ENCODE measurements at regions not wholly inside any gene's neighbourhood (a gene's known extent, or its start where the extent isn't known, plus 50 kb on each side); places are given as distances from the start of the nearest gene placed in this dataset.
A peak's percentile ranks its signal among the peaks of the same experiment; 100 is the strongest.
"Not testable (repeated sequence)": the region's sequence is repeated elsewhere in the genome, so short reads cannot be mapped to it uniquely, and the experiment has no call there.

DNA sequence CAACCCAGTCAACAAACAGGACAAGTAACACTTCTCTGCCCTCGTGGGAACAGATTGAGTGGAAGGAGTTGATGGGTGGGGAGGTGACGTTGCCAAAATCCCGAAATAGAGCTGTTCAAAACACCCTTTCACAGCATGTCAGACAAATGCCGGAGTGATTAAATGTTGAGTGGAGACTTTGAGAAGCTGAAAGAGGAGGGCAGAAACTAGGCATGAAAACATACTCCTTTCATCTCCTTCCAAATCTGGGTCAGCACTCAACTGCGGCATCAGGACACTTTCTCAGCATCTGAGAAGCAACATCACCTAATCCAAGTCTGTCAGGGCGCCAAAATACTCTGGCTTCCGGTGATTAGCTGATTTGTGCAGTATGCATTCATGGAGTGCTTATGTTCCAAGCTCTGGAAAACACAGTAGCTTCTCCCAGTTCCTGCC, 51.5 kb upstream of the MRI1 start:
- DNase-seq (ENCODE audit: insufficient read length, low spot score) (no peak), FAIRE-seq (no peak)
- TF ChIP-seq POLR2A (IDR thresholded peaks at IDR 0.05; ENCODE audit: low read depth, low read length): no peak

DNA sequence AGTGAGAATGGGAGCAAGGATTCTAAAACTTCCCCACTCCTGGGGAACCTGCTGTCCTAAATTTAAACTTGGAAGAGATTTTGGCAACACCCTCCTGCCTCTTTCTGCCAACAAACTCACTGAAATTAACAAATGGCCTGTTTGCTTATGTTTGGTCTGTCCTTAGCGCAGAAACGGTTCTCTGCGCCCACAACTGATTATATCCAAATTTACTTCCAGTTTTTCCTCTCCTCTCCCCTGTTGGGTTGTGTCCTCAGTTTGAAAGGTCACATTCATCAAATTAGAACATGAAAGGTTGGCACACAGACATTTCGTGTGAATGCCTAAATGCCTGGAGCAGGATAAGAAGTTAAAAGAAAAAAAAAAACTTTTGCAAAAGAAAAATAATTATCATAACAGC, 56.4 kb upstream of the MRI1 start:
- DNase-seq (ENCODE audit: insufficient read length, low spot score): no peak
- no peak for FAIRE-seq
- TF ChIP-seq POLR2A (IDR thresholded peaks at IDR 0.05; ENCODE audit: low read depth, low read length): no peak

DNA sequence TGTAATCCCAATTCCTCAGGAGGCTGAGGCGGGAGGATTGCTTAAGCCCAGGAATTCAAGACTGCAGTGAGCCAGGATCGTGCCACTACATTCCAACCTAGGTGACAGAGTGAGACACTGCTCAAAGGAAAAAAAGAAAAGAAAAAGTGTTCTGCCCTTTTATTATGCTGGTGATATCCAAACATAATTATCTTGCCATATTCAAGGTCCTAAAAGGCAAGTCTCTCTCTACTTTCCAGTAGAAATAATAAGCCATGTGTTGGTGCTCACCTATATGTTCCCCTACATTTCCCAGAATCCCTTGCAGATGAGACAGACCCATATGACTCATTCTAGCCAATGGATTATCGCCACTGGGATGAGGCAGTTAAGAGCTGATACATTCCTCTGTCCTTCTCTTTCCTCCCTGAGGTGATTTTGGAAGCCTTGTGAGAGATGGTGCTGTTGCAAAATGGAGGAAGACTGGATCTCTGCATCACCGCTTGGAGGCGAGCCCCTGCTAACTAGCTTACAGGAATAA, 58.3 kb upstream of the MRI1 start:
- no peak for TF ChIP-seq POLR2A (IDR thresholded peaks at IDR 0.05; ENCODE audit: low read depth, low read length)
- DNase-seq (ENCODE audit: insufficient read length, low spot score) (peak; percentile 38), FAIRE-seq (no peak)

DNA sequence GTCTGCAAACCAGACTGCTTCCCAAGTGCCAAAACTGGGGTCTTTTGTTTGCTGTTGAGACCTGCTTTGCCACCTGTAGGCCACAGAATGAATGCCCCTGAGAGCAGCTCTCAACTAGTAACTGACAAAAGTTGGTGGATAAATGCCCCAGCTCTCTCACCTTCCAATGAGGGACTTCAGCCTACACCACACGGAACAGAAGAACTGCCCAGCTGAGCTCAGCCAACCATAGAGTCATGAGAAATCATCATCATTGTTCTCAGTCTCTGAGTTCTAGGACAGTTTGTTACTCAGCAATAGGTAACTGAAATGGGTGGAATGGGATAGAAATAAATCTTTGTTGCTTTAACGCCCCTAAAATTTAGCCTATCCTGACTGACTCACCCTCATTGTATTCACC, 59.1 kb upstream of the MRI1 start:
- DNase-seq (ENCODE audit: insufficient read length, low spot score) (no peak), FAIRE-seq (no peak)
- TF ChIP-seq POLR2A (IDR thresholded peaks at IDR 0.05; ENCODE audit: low read depth, low read length): no peak

DNA sequence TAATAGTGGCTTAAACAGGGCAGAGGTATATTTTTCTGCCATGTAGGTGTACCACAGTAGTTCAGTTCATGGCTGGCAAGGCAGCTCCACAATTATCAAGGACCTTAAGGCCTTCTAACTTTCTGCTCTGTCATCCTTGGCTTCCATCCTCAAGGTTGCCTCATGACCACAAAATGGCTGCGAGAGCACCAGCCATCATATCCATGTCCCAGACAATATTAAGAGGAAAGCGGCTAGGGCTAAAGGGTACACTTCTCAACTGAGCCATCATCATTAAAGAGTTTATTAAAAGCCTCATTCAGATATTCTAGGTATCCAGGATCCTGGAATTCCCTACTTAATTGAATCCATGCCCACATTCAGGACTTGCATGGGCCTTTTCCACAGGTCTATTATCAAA, 62.7 kb upstream of the MRI1 start:
- FAIRE-seq (no peak), DNase-seq (ENCODE audit: insufficient read length, low spot score) (no peak)
- no peak for TF ChIP-seq POLR2A (IDR thresholded peaks at IDR 0.05; ENCODE audit: low read depth, low read length)

DNA sequence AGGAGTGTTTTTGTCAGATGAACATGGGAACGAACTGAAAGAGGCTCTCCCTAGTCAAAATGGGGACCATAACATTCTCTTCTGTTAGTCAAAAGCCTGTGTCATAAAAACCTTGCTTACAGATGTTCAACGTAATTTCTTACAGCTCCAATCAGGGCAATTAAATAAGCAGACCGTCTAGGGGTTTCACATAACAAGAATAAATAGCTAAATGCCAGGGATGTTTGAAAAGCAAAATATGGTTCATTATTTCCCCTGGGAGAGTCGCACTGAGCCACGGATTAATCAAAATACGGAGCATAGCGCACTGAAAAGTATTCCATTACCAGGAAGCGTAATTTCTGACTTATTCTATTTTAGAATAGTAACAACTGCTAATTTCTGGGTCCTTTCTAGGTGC, 63.7 kb upstream of the MRI1 start:
- DNase-seq (ENCODE audit: insufficient read length, low spot score): no peak
- FAIRE-seq: no peak
- no peak for TF ChIP-seq POLR2A (IDR thresholded peaks at IDR 0.05; ENCODE audit: low read depth, low read length)

DNA sequence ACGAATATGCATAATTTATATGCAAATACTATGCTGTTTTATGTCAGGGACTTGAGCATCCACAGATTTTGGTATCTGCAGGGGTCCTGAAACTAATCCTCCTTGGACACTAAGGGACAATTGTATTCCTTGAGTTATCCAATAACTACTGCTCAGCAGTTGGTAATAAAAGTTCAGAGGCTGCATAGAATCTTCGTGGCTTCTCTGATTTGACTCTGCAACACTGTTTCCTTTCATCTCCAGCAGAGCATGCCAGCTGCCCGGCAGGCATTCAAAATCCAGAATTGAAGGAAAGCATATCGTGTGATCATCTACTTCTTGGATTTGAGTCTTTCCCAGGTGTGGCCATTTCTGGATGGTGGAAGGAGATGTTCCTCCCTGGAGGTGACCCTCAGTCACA, 64.5 kb upstream of the MRI1 start:
- FAIRE-seq (no peak), DNase-seq (ENCODE audit: insufficient read length, low spot score) (no peak)
- no peak for TF ChIP-seq POLR2A (IDR thresholded peaks at IDR 0.05; ENCODE audit: low read depth, low read length)

DNA sequence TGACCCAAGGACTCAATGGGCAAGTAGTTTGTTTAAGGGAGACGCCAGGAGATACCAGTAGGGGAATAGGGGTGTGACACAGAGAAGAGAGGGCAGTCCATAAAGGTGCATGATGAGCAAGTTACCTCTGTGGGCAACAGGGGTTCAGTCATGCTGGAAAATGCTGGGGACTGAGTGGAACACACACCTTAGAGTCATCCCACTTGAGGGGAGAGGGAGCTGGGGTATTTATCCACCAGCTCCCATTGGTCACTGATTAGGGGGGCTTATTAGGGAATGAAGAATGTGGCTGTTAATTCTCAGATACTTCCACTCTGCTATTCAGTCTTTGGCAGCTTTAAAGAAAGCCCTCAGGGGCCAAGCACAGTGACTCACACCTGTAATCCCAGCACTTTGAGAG, 67.5 kb upstream of the MRI1 start:
- TF ChIP-seq POLR2A (IDR thresholded peaks at IDR 0.05; ENCODE audit: low read depth, low read length): no peak
- FAIRE-seq: no peak
- DNase-seq (ENCODE audit: insufficient read length, low spot score): no peak

DNA sequence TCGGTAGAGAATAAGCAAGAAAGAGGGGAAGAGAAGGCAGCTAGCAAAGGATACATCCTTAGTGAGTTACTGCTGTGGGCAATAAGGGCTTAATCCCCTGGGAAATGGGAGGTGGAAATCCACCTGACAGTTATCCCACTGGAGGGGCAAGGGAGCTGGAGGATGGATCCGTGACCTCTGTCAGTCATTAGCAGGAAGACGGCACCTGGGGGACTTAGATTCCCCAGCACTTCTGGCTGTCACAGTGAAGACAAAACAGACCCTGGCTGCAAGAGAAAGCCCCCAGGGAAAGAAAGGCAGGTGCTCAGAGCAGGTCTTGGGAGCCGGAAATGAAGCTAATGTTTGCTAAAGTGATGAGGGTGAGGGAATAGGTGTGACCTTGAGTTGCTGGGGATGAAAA, 70.4 kb upstream of the MRI1 start:
- no peak for FAIRE-seq
- no peak for TF ChIP-seq POLR2A (IDR thresholded peaks at IDR 0.05; ENCODE audit: low read depth, low read length)
- DNase-seq (ENCODE audit: insufficient read length, low spot score): no peak

DNA sequence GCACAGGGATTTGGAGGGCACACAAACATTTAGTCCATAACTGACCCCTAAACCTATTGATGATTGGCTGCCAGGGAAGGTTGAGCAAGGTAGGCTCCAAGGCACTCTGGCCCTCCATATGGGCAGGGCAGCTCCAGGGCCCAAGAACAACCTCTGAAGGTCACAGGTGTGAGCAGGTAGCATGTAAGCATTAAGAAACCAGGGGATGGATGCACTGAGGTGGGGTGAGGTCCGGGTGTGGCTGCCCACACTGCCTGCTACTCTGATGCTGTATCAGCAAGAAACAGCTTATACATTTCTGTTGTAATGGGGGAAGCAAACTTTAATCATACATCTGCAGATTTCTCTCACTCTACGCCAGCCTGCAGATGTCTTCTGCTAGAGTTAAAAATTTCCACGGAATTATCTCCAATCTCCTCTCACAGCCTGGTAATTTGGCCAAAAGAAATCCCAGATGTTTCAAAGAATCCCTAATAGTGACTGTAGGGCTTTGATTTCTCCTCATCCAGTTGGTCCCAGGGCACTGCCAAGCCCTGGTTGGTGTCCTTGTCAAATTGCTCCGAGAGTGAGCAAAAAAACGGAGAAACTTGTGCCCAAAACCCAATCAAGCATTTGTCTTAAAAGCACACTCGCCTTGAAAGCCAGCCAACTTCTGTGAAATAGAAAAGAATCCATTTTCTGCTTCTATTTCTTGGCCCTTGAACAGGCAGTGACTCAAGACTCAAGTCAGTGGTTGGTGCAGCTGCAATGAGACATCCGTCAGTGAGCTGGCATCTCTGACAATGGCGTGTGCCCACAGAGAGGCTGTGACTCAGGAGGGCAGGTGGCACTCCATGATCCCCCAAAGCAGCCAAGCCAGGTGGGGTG, 72.5 kb upstream of the MRI1 start:
- peak; percentile 86 for DNase-seq (ENCODE audit: insufficient read length, low spot score)
- TF ChIP-seq POLR2A (IDR thresholded peaks at IDR 0.05; ENCODE audit: low read depth, low read length): no peak
- peak; percentile 82 for FAIRE-seq

DNA sequence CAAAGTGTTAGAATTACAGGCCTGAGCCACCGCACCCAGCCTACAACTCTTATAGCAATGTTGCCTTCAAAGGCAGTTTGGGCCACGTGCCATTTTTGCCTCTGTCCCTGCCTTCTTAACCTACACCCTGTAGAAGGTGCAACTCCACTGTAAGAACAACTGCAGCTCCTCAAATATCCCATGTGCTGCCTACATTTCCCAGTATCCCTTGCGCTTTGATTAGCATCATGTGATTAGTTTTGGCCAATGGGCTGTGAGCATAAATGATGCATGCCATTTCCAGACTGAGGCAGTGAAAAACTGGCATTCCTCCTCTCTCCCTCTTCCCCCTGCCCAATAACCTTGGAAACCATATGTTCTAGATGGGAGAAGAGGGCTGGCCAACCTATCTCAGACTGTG, 75.2 kb upstream of the MRI1 start:
- no peak for TF ChIP-seq POLR2A (IDR thresholded peaks at IDR 0.05; ENCODE audit: low read depth, low read length)
- FAIRE-seq: no peak
- DNase-seq (ENCODE audit: insufficient read length, low spot score): no peak

DNA sequence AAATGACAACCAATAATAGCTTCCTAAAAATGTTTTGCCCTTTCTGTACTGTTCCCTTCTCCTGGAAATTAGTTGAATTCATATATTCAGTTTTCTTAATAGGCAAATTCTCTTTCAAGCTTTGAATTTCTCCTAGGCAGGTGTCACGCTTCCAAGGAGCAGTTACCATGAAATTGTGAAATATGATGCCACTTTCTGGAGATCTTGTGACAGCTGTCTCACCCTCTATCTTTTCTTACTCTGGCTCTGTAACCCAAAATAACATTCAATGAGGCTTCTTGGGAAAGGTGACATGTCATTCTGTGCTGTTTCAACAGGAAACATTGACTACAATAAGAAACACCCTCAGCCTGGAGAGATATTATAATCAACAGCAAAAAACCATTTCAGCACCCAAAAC, 80.3 kb upstream of the MRI1 start:
- FAIRE-seq (no peak), DNase-seq (ENCODE audit: insufficient read length, low spot score) (no peak)
- TF ChIP-seq POLR2A (IDR thresholded peaks at IDR 0.05; ENCODE audit: low read depth, low read length): no peak

DNA sequence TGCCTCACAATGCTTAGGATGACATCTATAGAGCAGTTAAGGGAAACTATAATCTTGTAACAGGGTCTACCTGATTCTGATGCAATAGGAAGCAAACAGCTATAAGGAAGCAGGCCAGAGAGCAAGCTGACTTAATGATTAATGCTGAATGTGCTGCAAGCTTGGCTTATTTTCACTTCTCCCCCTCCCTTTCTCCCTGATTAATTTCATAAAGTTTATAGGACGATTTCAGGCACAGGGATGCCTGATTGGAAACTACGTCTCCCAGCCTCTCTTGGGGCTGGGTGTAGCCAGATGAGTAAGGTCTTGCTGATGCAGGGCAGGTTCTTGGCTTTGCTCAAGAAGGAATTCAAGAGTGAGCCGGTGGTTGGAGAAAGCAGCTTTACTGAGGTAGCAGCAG, 82.8 kb upstream of the MRI1 start:
- no peak for FAIRE-seq
- DNase-seq (ENCODE audit: insufficient read length, low spot score): no peak
- TF ChIP-seq POLR2A (IDR thresholded peaks at IDR 0.05; ENCODE audit: low read depth, low read length): no peak

DNA sequence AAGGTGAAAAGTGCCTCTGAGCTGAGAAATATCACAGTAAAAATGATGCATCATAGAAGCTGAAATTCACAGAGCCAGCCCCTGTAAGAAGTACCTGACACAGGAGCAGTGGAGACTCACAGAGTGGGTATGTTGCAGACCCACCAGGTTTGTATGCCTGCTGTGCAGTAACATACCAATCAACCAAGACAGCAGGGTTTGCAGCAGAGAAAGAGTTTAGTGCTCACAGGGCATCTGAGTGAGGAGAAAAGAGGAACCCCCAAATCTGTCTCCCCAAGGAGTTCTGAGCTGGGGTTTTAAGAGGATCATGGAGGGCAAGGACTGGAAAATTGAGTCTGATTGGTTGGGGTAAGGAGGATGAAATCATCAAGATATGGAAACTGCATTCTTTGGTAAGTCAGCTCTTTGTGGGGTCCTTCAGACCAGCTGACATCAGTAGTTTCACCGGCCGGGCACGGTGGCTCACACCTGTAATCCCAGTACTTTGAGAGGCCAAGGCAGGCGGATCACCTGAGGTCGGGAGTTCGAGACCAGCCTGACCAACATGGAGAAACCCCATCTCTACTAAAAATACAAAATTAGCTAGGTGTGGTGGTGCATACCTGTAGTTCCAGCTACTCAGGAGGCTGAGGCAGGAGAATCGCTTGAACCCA, 83.5 kb upstream of the MRI1 start:
- not testable (repeated sequence) for FAIRE-seq; DNase-seq (ENCODE audit: insufficient read length, low spot score)

DNA sequence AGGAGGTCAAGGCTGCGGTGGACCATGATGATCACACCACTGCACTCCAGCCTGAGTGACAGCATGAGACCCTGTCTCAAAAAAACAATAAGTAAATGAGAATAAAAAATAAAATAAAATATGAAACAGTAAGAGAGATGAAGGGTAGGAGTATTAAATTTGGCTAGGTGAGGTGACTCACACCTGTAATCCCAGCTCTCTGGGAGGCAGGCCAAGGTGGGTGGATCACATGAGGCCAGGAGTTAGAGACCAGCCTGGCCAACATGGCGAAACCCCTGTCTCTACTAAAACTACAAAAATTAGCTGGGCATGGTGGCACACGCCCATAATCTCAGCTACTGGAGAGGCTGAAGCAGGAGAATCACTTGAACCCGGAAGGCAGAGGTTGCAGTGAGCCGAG, 87.4 kb upstream of the MRI1 start:
- not testable (repeated sequence) for FAIRE-seq; DNase-seq (ENCODE audit: insufficient read length, low spot score)

DNA sequence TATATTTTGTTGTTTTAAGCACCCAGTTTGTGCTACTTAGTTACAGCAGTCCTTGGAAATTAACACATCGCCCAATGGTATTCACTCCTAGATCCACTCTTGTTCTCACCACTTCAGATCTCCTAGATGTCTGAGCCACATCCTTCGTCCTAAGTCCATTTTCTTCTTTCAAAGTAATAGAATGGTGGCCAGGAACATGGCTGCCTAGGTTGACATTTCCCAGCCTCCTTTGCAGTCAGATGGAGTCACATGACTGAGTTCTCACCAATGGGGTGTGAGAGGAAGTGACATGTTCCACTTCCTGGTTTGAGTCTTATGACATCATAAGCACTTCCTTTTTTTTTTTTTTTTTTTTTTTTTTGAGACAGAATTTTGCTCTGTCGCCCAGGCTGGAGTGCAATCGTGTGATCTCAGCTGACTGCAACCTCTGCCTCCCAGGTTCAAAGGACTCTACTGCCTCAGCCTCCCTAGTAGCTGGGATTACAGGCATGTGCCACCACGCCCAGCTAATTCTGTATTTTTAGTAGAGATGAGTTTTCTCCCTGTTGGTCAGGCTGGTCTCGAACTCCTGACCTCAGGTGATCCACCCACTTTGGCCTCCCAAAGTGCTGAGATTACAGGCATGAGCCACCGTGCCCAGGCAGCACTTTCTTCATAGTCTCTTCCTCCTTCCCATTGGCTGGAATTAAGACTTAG, 91.7 kb upstream of the MRI1 start:
- FAIRE-seq; DNase-seq (ENCODE audit: insufficient read length, low spot score): not testable (repeated sequence)
